SK-N-SH (cell line): ENCODE measurements at regions not wholly inside any gene's neighbourhood (a gene's known extent, or its start where the extent isn't known, plus 50 kb on each side); places are given as distances from the start of the nearest gene placed in this dataset.
A peak's percentile ranks its signal among the peaks of the same experiment; 100 is the strongest.

Source experiments
- CTCF ChIA-PET: fragments of 300-600, 350-600 bp; formaldehyde crosslinking; extraction: SDS; loops from one replicate; lab custom pipeline; 2021; lab: Yijun Ruan, JAX
- POLR2A ChIA-PET: fragments of 350-600 bp; sonication (Branson Sonifier 250); formaldehyde crosslinking; extraction: SDS; loops from one replicate; lab custom pipeline; 2020; ENCODE audit warnings: antibody characterized with exemption, inconsistent platforms; lab: Yijun Ruan, JAX
- DNase-seq: peaks from one replicate; pipeline ENCODE4 v3.0.0; 2012
- H2AFZ ChIP-seq: fragments of 200-600 bp; sonication (generic); 2 replicates; pipeline ENCODE4 v1.8.1; 2016; ENCODE audit warnings: antibody characterized with exemption, mild to moderate bottlenecking, low read depth
- H3F3A ChIP-seq: fragments of 200-600 bp; sonication (generic); replicated peaks from 2 replicates; pipeline ENCODE3; 2016; ENCODE audit warnings: antibody characterized with exemption, mild to moderate bottlenecking; ENCODE audit not compliant: insufficient read depth
- H3K27ac ChIP-seq, 2 experiments: fragments of 200-500 bp in 1 of 2; fragments of 200-600 bp in 1 of 2; sonication (Bioruptor generic) in 1 of 2; sonication (generic), shearing (Covaris generic) in 1 of 2; 2 replicates each; pipeline versions ENCODE4 v1.5.1 to v1.6.1; 2014 to 2016; ENCODE audit warnings: low read depth in 2 of 2, inconsistent platforms in 1 of 2, low read length in 1 of 2, mild to moderate bottlenecking in 1 of 2, mixed read lengths in 1 of 2
- H3K27me3 ChIP-seq: fragments of 200-600 bp; sonication (generic), shearing (Covaris generic); 2 replicates; pipeline ENCODE4 v1.6.1; 2016; ENCODE audit warnings: mixed run types; ENCODE audit not compliant: insufficient read depth
- H3K36me3 ChIP-seq, 2 experiments: fragments of 200-500 bp in 1 of 2; fragments of 200-600 bp in 1 of 2; sonication (Bioruptor generic) in 1 of 2; sonication (generic) in 1 of 2; replicated peaks in 1 of 2; 2 replicates each; pipeline versions ENCODE3 to v1.5.1; 2014 to 2016; ENCODE audit warnings: low read length in 1 of 2, mild to moderate bottlenecking in 1 of 2; ENCODE audit not compliant: insufficient read depth in 2 of 2, control insufficient read depth in 1 of 2
- H3K4me1 ChIP-seq, 2 experiments: fragments of 200-500 bp in 1 of 2; fragments of 200-600 bp in 1 of 2; sonication (Bioruptor generic) in 1 of 2; sonication (generic), shearing (Covaris generic) in 1 of 2; 2 replicates each; pipeline versions ENCODE4 v1.5.1 to v1.6.1; 2014 to 2016; ENCODE audit warnings: low read depth in 1 of 2, low read length in 1 of 2, mixed run types in 1 of 2; ENCODE audit not compliant: insufficient read depth in 2 of 2, control insufficient read depth in 1 of 2
- H3K4me2 ChIP-seq: fragments of 200-600 bp; sonication (generic), shearing (Covaris generic); 2 replicates; pipeline ENCODE4 v1.6.1; 2017; ENCODE audit warnings: mixed run types
- H3K4me3 ChIP-seq, 2 experiments: fragments of 200-500 bp in 1 of 2; fragments of 200-600 bp in 1 of 2; sonication (Bioruptor generic) in 1 of 2; sonication (generic), shearing (Covaris generic) in 1 of 2; 2 replicates each; pipeline versions ENCODE4 v1.5.1 to v1.8.1; 2014 to 2016; ENCODE audit warnings: low read depth in 2 of 2, inconsistent platforms in 1 of 2, low read length in 1 of 2, mild to moderate bottlenecking in 1 of 2, mixed read lengths in 1 of 2, moderate library complexity in 1 of 2
- H3K79me2 ChIP-seq: fragments of 200-600 bp; sonication (generic); 2 replicates; pipeline ENCODE4 v1.8.1; 2017; ENCODE audit warnings: mild to moderate bottlenecking; ENCODE audit not compliant: insufficient read depth
- H3K9ac ChIP-seq: fragments of 200-600 bp; sonication (generic); 2 replicates; pipeline ENCODE4 v1.6.1; 2017; ENCODE audit warnings: mixed run types
- H3K9me2 ChIP-seq: fragments of 200-600 bp; sonication (generic); 2 replicates; pipeline ENCODE4 v1.6.1; 2017; ENCODE audit warnings: mixed run types
- H3K9me3 ChIP-seq: fragments of 200-600 bp; sonication (generic); 2 replicates; pipeline ENCODE4 v1.6.1; 2017; ENCODE audit warnings: mixed run types, mild to moderate bottlenecking, moderate library complexity
- H4K20me1 ChIP-seq: fragments of 200-600 bp; sonication (generic); 2 replicates; pipeline ENCODE4 v1.6.1; 2017; ENCODE audit warnings: mild to moderate bottlenecking, mixed run types; ENCODE audit not compliant: insufficient read depth
- CHD2 ChIP-seq: fragments of 150-350 bp; IDR thresholded peaks from 2 replicates; pipeline ENCODE4 v1.6.1; 2018; ENCODE audit warnings: low read length; ENCODE audit not compliant: partially characterized antibody
- EP300 ChIP-seq, 2 experiments: IDR thresholded peaks; 2 replicates each; pipeline versions ENCODE4 v1.4.0 to v1.6.1; 2012; ENCODE audit warnings: borderline replicate concordance in 1 of 2, low read depth in 1 of 2, low read length in 1 of 2
- FOXJ3 ChIP-seq: sonication (generic); formaldehyde crosslinking; IDR thresholded peaks from 2 replicates; pipeline ENCODE4 v1.5.1; 2020; ENCODE audit warnings: mild to moderate bottlenecking, missing genetic modification reagents
- FOXM1 ChIP-seq: IDR thresholded peaks from 2 replicates; pipeline ENCODE4 v1.4.0; 2012; ENCODE audit warnings: low read depth, mild to moderate bottlenecking
- NFIC ChIP-seq: IDR thresholded peaks from 2 replicates; pipeline ENCODE4 v1.4.0; 2012; ENCODE audit warnings: borderline replicate concordance
- NRF1 ChIP-seq: IDR thresholded peaks from 2 replicates; pipeline ENCODE4 v1.6.1; 2012; ENCODE audit warnings: low read depth, mild to moderate bottlenecking, low read length
- POLR2AphosphoS5 ChIP-seq: IDR thresholded peaks from 2 replicates; pipeline ENCODE4 v1.6.1; 2012; ENCODE audit warnings: low read depth, low read length
- RXRA ChIP-seq: IDR thresholded peaks from 2 replicates; pipeline ENCODE4 v1.4.0; 2012; ENCODE audit warnings: low read depth, mild to moderate bottlenecking, borderline replicate concordance
- SIN3A ChIP-seq: IDR thresholded peaks from 2 replicates; pipeline ENCODE4 v1.6.1; 2012; ENCODE audit warnings: low read depth, mild to moderate bottlenecking, low read length, moderate library complexity, borderline replicate concordance
- SMC3 ChIP-seq: IDR thresholded peaks from 2 replicates; pipeline ENCODE4 v1.6.1; 2012; ENCODE audit warnings: low read depth, low read length, improper control_type of control experiment
- TEAD4 ChIP-seq: IDR thresholded peaks from 2 replicates; pipeline ENCODE4 v1.4.0; 2012; ENCODE audit warnings: mild to moderate bottlenecking, borderline replicate concordance; ENCODE audit not compliant: insufficient read depth
- YY1 ChIP-seq: IDR thresholded peaks from 2 replicates; pipeline ENCODE4 v1.4.0; 2012; ENCODE audit warnings: low read depth, mild to moderate bottlenecking
- WGBS: methylation state at CpG from one replicate; pipeline ENCODE4 v1.1.6; 2017; ENCODE audit warnings: low lambda C conversion rate; 5-methylcytosine and 5-hydroxymethylcytosine counted together
- TF ChIP-seq, protein P1 (sequence below): IDR thresholded peaks from 2 replicates; pipeline ENCODE4 v1.4.0; 2012; ENCODE audit warnings: low read depth, borderline replicate concordance
- TF ChIP-seq, protein P2 (sequence below): fragments of 200-600 bp; sonication (generic); IDR thresholded peaks from 2 replicates; pipeline ENCODE4 v1.6.1; 2017; ENCODE audit warnings: antibody characterized with exemption, mild to moderate bottlenecking, moderate library complexity
- TF ChIP-seq, protein P3 (sequence below): fragments of 150-350 bp; IDR thresholded peaks from 2 replicates; pipeline ENCODE4 v1.6.1; 2016; ENCODE audit warnings: mild to moderate bottlenecking, low read depth, low read length
- TF ChIP-seq, protein P4 (sequence below): IDR thresholded peaks from 2 replicates; pipeline ENCODE4 v1.4.0; 2012; ENCODE audit warnings: low read depth
- TF ChIP-seq, protein P5 (sequence below): IDR thresholded peaks from 2 replicates; pipeline ENCODE4; 2012

DNA sequence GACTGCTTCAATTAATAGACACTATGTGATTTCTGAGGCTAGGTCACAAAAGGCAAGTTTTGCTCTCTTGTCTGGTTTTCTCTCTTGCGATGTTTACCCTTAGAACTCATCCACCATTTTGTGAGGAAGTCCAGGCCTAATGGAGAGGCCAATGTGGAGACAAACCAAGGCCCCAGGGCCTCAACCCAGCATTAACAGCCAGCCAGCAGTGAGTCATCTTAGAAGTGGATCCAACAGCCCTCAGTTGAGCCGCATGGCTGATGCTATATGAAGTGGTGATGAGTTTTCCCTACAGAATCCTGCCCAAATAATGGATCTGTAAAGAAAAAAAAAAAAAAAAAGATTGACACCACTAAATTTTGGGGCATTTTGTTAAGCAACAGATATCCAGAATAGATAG lies 95.1 kb downstream of the DNTTIP2 start:
- 94% methylated on average over 2 of the region's 2 CpGs for WGBS
- Histone ChIP-seq H3K4me3 (no peak overlapping the region), H3K9me2 (no peaks in the 10 kb centered on the region), H4K20me1 (no peaks in the 10 kb centered on the region), H2AFZ (no peak overlapping the region), H3K79me2 (no peaks in the 10 kb centered on the region), H3K9ac (no peak overlapping the region), H3K4me1 (peaks cover 0 to 16% of the 10 kb centered on the region in 2 experiments; a peak in 3 of 4 replicates), H3K27ac (no peak overlapping the region), H3K27me3 (no peaks in the 10 kb centered on the region), H3K9me3 (no peaks in the 10 kb centered on the region), H3K36me3 (no peaks in the 10 kb centered on the region), H3F3A (peaks cover 22% of the 10 kb centered on the region), H3K4me2 (no peak overlapping the region)
- DNase-seq: no peak
- TF ChIP-seq, protein P1, sequence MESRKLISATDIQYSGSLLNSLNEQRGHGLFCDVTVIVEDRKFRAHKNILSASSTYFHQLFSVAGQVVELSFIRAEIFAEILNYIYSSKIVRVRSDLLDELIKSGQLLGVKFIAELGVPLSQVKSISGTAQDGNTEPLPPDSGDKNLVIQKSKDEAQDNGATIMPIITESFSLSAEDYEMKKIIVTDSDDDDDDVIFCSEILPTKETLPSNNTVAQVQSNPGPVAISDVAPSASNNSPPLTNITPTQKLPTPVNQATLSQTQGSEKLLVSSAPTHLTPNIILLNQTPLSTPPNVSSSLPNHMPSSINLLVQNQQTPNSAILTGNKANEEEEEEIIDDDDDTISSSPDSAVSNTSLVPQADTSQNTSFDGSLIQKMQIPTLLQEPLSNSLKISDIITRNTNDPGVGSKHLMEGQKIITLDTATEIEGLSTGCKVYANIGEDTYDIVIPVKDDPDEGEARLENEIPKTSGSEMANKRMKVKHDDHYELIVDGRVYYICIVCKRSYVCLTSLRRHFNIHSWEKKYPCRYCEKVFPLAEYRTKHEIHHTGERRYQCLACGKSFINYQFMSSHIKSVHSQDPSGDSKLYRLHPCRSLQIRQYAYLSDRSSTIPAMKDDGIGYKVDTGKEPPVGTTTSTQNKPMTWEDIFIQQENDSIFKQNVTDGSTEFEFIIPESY: no peak
- no peak for TF ChIP-seq RXRA
- TF ChIP-seq SMC3: no peak
- TF ChIP-seq, protein P2, sequence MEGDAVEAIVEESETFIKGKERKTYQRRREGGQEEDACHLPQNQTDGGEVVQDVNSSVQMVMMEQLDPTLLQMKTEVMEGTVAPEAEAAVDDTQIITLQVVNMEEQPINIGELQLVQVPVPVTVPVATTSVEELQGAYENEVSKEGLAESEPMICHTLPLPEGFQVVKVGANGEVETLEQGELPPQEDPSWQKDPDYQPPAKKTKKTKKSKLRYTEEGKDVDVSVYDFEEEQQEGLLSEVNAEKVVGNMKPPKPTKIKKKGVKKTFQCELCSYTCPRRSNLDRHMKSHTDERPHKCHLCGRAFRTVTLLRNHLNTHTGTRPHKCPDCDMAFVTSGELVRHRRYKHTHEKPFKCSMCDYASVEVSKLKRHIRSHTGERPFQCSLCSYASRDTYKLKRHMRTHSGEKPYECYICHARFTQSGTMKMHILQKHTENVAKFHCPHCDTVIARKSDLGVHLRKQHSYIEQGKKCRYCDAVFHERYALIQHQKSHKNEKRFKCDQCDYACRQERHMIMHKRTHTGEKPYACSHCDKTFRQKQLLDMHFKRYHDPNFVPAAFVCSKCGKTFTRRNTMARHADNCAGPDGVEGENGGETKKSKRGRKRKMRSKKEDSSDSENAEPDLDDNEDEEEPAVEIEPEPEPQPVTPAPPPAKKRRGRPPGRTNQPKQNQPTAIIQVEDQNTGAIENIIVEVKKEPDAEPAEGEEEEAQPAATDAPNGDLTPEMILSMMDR: no peak
- ChIA-PET POLR2A (no interaction called here), CTCF (interaction anchor here (1.8 kb wide), 1 partner anchor 30 kb away, joined by 8 read pairs; no protein-coding TSS in a partner anchor)

DNA sequence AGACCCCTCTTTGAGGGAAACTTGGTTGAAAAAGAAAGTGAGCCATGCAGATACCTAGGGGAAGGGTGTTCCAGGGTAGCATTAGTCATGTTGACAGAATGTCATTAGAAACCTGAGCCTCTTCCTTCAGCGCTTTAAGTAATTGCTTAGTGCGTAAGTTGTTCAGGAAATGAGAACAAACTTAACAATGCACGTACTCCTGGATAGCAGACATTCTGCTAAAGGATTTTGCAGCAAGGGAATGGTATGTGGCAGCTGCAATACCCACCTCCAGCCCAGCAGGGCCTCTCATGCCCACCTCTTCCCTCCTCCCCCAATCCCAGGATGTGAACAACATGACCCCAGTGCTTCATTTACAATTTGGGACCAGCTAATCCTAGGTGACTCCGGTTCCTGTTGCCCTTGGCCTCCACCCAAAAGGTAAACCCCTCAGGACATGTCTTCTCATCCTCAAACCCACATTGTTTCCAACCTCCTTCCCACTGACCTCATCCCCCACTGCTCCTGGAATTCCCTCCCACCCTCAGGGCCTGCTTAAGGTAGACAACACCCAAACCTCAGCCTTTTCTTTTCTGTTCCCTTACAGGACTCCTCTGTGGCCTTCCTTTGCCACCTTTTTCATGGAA lies 98.0 kb upstream of the BCAR3 start:
- Histone ChIP-seq H3K79me2 (no peaks in the 10 kb centered on the region), H3K9ac (peak overlapping the region; percentile 60), H3K27me3 (no peaks in the 10 kb centered on the region), H3K27ac (peak overlapping the region in 1 of 2 experiments; percentile 87; a peak in 2 of 4 replicates), H3K4me2 (peak overlapping the region; percentile 36), H4K20me1 (no peaks in the 10 kb centered on the region), H3K9me2 (no peaks in the 10 kb centered on the region), H3K9me3 (no peaks in the 10 kb centered on the region), H3K36me3 (no peaks in the 10 kb centered on the region), H3F3A (peaks cover 30% of the 10 kb centered on the region), H3K4me3 (no peak overlapping the region), H3K4me1 (peaks cover 0 to 26% of the 10 kb centered on the region in 2 experiments; a peak in 3 of 4 replicates), H2AFZ (peak overlapping the region; percentile 49; the same call in 1 of the 2 replicates)
- ChIA-PET POLR2A (no interaction called here), CTCF (interaction anchor here (1.4 to 1.8 kb wide), 2 partner anchors 10 to 34 kb away, joined by 4 to 7 read pairs; no protein-coding TSS in a partner anchor)
- 9% methylated on average over 4 of the region's 4 CpGs for WGBS
- no peak for DNase-seq
- TF ChIP-seq SMC3 (no peak), CHD2 (no peak), TEAD4 (peak; percentile 81), NFIC (peak; percentile 47; the same call in 1 of the 2 replicates), NRF1 (no peak), SIN3A (no peak), FOXM1 (peak; percentile 61; the same call in 1 of the 2 replicates), POLR2AphosphoS5 (peak; percentile 19; the same call in 1 of the 2 replicates), FOXJ3 (CRISPR knock-in tag) (no peak), EP300 (IDR thresholded peaks at IDR 0.05; ENCODE audit: borderline replicate concordance in 1 of 2, low read depth in 1 of 2, low read length in 1 of 2) (peak in 1 of 2 experiments; percentile 91; a peak in 2 of 4 replicates), RXRA (peak; percentile 69; the same call in 1 of the 2 replicates), YY1 (no peak)
- TF ChIP-seq, protein P3, sequence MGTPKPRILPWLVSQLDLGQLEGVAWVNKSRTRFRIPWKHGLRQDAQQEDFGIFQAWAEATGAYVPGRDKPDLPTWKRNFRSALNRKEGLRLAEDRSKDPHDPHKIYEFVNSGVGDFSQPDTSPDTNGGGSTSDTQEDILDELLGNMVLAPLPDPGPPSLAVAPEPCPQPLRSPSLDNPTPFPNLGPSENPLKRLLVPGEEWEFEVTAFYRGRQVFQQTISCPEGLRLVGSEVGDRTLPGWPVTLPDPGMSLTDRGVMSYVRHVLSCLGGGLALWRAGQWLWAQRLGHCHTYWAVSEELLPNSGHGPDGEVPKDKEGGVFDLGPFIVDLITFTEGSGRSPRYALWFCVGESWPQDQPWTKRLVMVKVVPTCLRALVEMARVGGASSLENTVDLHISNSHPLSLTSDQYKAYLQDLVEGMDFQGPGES: no peak
- TF ChIP-seq, protein P4, sequence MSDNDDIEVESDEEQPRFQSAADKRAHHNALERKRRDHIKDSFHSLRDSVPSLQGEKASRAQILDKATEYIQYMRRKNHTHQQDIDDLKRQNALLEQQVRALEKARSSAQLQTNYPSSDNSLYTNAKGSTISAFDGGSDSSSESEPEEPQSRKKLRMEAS: peak; percentile 51; the same call in 1 of the 2 replicates
- TF ChIP-seq, protein P5, sequence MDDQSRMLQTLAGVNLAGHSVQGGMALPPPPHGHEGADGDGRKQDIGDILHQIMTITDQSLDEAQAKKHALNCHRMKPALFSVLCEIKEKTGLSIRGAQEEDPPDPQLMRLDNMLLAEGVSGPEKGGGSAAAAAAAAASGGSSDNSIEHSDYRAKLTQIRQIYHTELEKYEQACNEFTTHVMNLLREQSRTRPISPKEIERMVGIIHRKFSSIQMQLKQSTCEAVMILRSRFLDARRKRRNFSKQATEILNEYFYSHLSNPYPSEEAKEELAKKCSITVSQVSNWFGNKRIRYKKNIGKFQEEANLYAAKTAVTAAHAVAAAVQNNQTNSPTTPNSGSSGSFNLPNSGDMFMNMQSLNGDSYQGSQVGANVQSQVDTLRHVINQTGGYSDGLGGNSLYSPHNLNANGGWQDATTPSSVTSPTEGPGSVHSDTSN: peak; percentile 87
